T-helper 17 cell (primary cell): ENCODE measurements at regions not wholly inside any gene's neighbourhood (a gene's known extent, or its start where the extent isn't known, plus 50 kb on each side); places are given as distances from the start of the nearest gene placed in this dataset.

Source experiments
- ATAC-seq: fragments of 150-1000 bp; cut with Tn5 transposase; 2 replicates; pipeline ENCODE4 v1.10.0; 2021; ENCODE audit warnings: mild to moderate bottlenecking, moderate library complexity
- DNase-seq, 3 donors: peaks; one replicate each; pipeline versions ENCODE4 v3.0.0 to v3.0.0-alpha.2; 2020 to 2021
- H3K9me3 ChIP-seq: one replicate; pipeline ENCODE4 v1.7.0; 2013; ENCODE audit warnings: low read length, mild to moderate bottlenecking; ENCODE audit not compliant: control insufficient read depth, poor library complexity, severe bottlenecking
- H3K27ac Mint-ChIP-seq: one replicate; pipeline ENCODE4 v1.8.0; 2022; ENCODE audit warnings: mild to moderate bottlenecking, moderate library complexity, mixed read lengths
- H3K27me3 Mint-ChIP-seq: one replicate; pipeline ENCODE4 v1.8.0; 2022; ENCODE audit warnings: mixed read lengths
- H3K36me3 Mint-ChIP-seq: one replicate; pipeline ENCODE4 v1.8.0; 2022; ENCODE audit warnings: low read depth, mixed read lengths
- H3K4me1 Mint-ChIP-seq: one replicate; pipeline ENCODE4 v1.8.0; 2022; ENCODE audit warnings: mild to moderate bottlenecking, mixed read lengths
- H3K4me3 Mint-ChIP-seq: one replicate; pipeline ENCODE4 v1.8.0; 2022; ENCODE audit warnings: mild to moderate bottlenecking, moderate library complexity, mixed read lengths

DNA sequence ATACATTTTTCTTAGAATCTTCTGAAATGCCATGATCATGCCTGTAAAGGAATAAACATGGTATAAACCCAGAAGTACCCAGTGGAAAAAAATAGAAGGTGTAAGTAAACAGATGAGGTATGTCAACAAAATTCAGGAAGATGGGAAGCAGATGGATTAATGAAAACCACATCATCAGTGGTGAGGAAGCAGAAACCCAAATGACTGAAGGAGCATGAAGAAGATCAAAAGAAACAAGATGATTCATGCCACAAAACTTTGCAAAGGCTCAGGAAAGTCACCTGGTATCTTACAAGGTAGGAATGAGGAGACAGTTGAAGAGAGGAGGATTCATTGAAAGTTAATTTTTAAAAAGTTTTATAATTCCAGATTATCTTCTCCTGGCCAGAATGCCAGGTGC, 132.8 kb upstream of the PAPPA start:
- H3K27ac Mint-ChIP-seq = no peak overlapping the region
- DNase-seq (no peak), ATAC-seq (no peak)
- H3K4me1 Mint-ChIP-seq = no peaks in the 10 kb centered on the region
- H3K27me3 Mint-ChIP-seq = no peaks in the 10 kb centered on the region
- no peak overlapping the region for H3K4me3 Mint-ChIP-seq
- no peaks in the 10 kb centered on the region for H3K9me3 ChIP-seq
- H3K36me3 Mint-ChIP-seq = no peaks in the 10 kb centered on the region

DNA sequence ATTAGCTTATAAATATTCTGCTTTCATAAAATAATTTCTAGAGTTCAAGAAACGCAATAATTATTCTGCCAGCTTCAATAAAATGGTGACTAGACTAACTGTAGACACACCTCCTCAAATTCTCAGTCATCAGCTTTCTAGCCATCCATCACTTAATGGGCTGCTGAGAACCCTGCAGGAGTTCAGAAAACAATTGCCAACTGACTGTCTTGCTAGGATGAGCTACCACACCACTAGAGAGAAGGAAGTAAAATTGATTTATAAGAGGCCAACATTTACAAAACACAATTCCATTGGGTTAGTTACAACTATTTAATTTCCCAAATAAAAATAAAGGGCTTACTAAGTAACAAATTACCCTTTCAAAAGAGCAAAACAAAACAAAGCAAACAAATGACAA, 126.5 kb upstream of the PAPPA start:
- Mint-ChIP-seq H3K4me3 (no peak overlapping the region), H3K27me3 (no peaks in the 10 kb centered on the region), H3K4me1 (no peaks in the 10 kb centered on the region), H3K27ac (no peak overlapping the region), H3K36me3 (no peaks in the 10 kb centered on the region)
- DNase-seq (no peak), ATAC-seq (no peak)
- no peaks in the 10 kb centered on the region for H3K9me3 ChIP-seq

DNA sequence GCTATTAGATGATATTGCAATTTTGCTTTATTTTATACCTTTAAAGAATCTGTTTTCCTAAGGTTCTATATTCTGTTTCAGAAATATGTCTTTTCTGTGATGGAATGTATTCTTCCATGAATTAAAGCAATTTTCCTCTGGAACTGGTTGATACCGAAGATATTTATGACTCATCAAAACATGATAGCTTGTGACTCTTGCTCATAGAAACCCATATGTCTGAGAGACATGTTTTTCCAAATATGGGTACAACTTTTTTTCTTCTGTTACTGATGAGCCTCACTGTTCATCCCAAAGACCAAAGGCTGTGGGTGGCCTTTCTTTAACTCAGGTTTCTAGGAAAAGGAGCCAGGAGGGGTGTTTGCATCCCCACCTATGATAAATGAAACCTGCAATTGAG, 126.1 kb upstream of the PAPPA start:
- no peak for ATAC-seq
- Mint-ChIP-seq H3K27me3 (no peaks in the 10 kb centered on the region), H3K36me3 (no peaks in the 10 kb centered on the region), H3K4me1 (no peaks in the 10 kb centered on the region), H3K4me3 (no peak overlapping the region), H3K27ac (no peak overlapping the region)
- DNase-seq = no peak
- no peaks in the 10 kb centered on the region for H3K9me3 ChIP-seq

DNA sequence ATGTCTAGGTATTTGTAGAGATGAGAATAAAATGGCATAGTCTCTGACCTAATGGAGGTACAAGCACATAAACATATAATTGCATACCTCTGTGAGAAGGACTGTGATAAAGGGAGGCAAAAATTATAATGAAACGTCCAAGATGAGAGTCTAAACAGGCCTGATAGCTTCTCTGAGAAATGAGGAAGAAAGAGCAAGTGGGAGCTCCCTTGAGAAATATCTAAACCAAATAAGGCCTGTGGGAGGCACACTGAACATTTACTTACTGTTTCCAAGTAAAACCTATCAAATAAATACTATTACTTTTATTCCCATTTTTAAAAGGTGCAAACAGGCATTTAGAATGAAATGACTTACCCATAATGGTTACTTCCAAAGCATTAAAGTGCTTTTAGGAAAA, 125.6 kb upstream of the PAPPA start:
- no peak overlapping the region for H3K27ac Mint-ChIP-seq
- H3K27me3 Mint-ChIP-seq = no peaks in the 10 kb centered on the region
- no peak for DNase-seq
- ATAC-seq = no peak
- no peaks in the 10 kb centered on the region for H3K36me3 Mint-ChIP-seq
- H3K4me1 Mint-ChIP-seq = no peaks in the 10 kb centered on the region
- no peak overlapping the region for H3K4me3 Mint-ChIP-seq
- no peaks in the 10 kb centered on the region for H3K9me3 ChIP-seq

DNA sequence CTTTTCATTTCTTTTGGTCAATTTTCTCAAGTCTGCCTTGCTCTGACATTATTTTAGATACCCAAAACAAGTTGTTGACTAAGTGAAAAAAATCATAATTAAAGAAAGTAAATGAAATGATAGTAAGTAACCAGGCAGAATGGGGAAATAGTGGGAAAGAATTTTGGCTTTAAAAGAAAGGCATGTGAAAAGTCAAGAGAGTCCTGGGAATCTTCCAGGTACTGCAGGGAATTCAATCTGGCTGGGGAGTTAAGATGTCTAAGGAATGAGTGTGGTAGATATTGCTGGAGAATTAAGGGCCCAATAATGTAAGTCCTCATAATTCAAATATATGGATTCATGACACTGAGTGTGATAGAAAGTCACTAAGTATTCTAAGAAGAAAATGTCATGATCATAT, 123.1 kb upstream of the PAPPA start:
- Mint-ChIP-seq H3K27me3 (no peaks in the 10 kb centered on the region), H3K36me3 (no peaks in the 10 kb centered on the region), H3K4me1 (no peaks in the 10 kb centered on the region), H3K27ac (no peak overlapping the region), H3K4me3 (no peak overlapping the region)
- no peak for DNase-seq
- no peaks in the 10 kb centered on the region for H3K9me3 ChIP-seq
- no peak for ATAC-seq

DNA sequence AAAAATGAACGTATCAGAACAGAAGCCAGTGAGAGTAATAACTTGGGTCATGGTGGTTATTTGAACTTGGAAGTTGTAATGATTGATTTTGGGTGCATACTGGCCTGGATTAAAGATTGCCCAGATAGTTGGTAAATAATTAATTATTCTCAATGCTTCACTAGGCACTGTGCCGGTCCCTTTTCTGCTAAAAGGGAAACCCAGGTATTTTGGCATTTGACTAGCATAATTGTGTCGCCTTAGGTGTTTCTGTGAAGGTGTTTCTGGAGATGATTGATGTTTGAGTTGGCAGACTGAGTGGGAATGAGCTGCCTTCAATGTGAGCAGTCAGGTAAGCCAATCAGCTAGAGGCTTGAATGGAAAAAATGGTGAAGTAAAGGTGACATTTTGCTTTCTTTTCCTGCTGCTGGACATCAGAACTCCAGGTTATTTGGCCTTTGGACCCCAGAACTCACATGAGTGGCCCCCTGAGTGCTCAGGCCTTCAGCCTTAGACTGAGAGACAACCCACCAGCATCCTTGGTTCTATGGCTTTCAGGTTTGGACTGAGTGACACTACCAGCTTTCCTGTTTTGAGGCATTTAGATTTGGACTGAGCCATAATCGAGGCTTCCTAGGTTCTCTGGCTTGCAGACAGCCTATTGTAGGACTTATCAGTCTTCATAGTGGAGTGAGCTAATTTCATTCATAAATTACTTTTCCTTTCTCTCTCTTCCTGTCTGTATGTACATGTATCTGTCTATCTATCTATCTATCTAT, 120.7 kb upstream of the PAPPA start:
- no peak for ATAC-seq

DNA sequence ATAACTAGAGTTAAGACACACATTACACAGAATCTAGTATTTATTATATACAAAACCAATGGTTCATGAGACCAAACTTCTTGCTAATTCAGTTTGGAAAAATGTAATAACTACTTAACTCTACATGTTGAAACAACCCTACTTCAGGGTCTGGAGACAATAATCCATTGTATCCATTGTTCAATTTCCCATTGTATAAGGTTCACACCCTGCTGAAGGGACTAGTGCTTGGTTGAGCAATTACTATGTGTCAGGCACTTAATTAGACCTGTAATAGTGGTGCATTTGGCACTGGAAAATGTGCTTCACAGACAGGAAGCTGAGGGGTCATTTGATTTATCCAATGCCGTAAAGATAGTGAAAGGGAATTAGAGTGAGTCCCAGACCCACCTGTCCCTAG, 114.3 kb upstream of the PAPPA start:
- no peaks in the 10 kb centered on the region for H3K36me3 Mint-ChIP-seq

More for the DNA sequence above, 120.7 kb upstream of the PAPPA start:
- DNase-seq = no peak
- Mint-ChIP-seq H3K27me3 (no peaks in the 10 kb centered on the region), H3K4me1 (no peaks in the 10 kb centered on the region), H3K27ac (no peak overlapping the region), H3K36me3 (no peaks in the 10 kb centered on the region), H3K4me3 (no peak overlapping the region)
- no peaks in the 10 kb centered on the region for H3K9me3 ChIP-seq

GRCh38 chr9:116039893-116040292, 113.7 kb upstream of the PAPPA start:
- Mint-ChIP-seq H3K36me3 (no peaks in the 10 kb centered on the region), H3K27ac (no peak overlapping the region), H3K27me3 (no peaks in the 10 kb centered on the region), H3K4me1 (no peaks in the 10 kb centered on the region), H3K4me3 (no peak overlapping the region)
- H3K9me3 ChIP-seq = no peaks in the 10 kb centered on the region
- DNase-seq (no peak), ATAC-seq (no peak)

More for the DNA sequence above, 114.3 kb upstream of the PAPPA start:
- no peak for DNase-seq
- no peaks in the 10 kb centered on the region for H3K9me3 ChIP-seq
- H3K4me1 Mint-ChIP-seq = no peaks in the 10 kb centered on the region
- no peaks in the 10 kb centered on the region for H3K27me3 Mint-ChIP-seq
- H3K27ac Mint-ChIP-seq = no peak overlapping the region
- no peak for ATAC-seq
- H3K4me3 Mint-ChIP-seq = no peak overlapping the region

- no peaks in the 10 kb centered on the region for H3K9me3 ChIP-seq
- Mint-ChIP-seq H3K27ac (no peak overlapping the region), H3K4me3 (no peak overlapping the region), H3K4me1 (no peaks in the 10 kb centered on the region), H3K27me3 (no peaks in the 10 kb centered on the region), H3K36me3 (no peaks in the 10 kb centered on the region)
- no peak for ATAC-seq
- DNase-seq = no peak
Observed at GRCh38 chr9:116042321-116042720, 111.3 kb upstream of the PAPPA start.

DNA sequence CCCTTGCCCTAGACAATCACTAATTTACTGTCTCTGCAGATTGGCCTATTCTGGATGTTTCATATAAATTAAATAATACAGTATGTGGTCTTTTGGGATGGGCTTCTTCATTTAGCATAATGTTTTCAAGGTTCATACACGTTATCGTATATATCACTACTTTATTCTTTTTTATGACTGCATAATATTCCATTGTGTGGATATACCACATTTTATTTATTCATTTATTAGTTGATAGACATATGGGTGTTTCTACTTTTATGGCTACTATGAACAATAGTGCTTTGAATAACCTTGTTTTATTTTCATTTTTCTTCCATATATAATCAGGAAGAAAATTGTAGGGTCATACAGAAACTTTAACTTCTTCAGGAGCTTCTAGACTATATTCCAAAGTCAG, 108.5 kb upstream of the PAPPA start:
- Mint-ChIP-seq H3K27me3 (no peaks in the 10 kb centered on the region), H3K4me1 (no peaks in the 10 kb centered on the region), H3K4me3 (no peak overlapping the region)

DNA sequence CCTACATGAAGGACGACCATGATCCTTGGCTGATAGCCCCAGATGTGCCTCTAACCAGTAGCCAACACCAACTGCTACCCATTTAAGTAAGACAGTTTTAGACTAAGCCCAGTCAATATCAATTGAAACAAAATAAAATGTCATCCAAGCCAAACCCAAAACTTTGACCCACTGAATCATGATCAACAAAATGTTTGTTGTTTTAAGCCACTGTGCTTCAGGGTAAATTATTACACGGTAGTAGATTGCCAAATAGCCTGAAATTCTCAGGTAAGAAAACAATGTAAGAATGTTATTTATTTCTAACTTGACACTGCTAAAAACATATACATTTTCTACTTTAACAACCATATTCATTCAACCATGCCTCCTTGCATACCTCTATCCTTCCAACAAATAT, 105.5 kb upstream of the PAPPA start:
- ATAC-seq = no peak
- H3K27me3 Mint-ChIP-seq = no peaks in the 10 kb centered on the region
- no peaks in the 10 kb centered on the region for H3K4me1 Mint-ChIP-seq
- H3K9me3 ChIP-seq = no peaks in the 10 kb centered on the region
- H3K36me3 Mint-ChIP-seq = no peaks in the 10 kb centered on the region
- no peak for DNase-seq
- no peak overlapping the region for H3K4me3 Mint-ChIP-seq
- no peak overlapping the region for H3K27ac Mint-ChIP-seq

More for the DNA sequence above, 108.5 kb upstream of the PAPPA start:
- DNase-seq (no peak), ATAC-seq (no peak)
- Mint-ChIP-seq H3K27ac (no peak overlapping the region), H3K36me3 (no peaks in the 10 kb centered on the region)
- H3K9me3 ChIP-seq = no peaks in the 10 kb centered on the region

- ATAC-seq = no peak
- no peaks in the 10 kb centered on the region for H3K36me3 Mint-ChIP-seq
- H3K27me3 Mint-ChIP-seq = no peaks in the 10 kb centered on the region
- H3K9me3 ChIP-seq = no peaks in the 10 kb centered on the region
- no peak overlapping the region for H3K27ac Mint-ChIP-seq
- no peak for DNase-seq
- H3K4me3 Mint-ChIP-seq = no peak overlapping the region
- H3K4me1 Mint-ChIP-seq = no peaks in the 10 kb centered on the region
Observed at GRCh38 chr9:116049456-116049855, 104.1 kb upstream of the PAPPA start.

DNA sequence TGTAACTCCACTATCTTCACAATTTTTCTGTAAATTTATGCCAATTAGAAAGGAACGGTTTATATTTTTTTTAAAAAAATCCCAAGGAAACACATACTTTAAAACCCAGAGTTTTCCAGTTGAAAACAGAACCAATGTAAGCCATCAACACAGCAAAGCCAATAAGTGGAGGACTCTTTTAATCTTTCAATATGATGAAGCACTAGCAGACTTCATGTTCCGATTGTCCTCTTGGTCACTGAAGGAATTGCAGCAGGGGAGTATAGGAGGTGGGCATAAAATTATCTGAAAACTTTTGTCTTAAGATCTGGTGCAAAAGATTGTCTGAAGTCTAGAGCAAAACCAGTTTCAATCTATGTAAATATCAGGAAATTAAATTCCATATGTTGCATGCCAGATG, 102.1 kb upstream of the PAPPA start:
- Mint-ChIP-seq H3K4me3 (no peak overlapping the region), H3K36me3 (no peaks in the 10 kb centered on the region), H3K4me1 (no peaks in the 10 kb centered on the region), H3K27me3 (no peaks in the 10 kb centered on the region), H3K27ac (no peak overlapping the region)
- DNase-seq (no peak), ATAC-seq (no peak)
- no peaks in the 10 kb centered on the region for H3K9me3 ChIP-seq

DNA sequence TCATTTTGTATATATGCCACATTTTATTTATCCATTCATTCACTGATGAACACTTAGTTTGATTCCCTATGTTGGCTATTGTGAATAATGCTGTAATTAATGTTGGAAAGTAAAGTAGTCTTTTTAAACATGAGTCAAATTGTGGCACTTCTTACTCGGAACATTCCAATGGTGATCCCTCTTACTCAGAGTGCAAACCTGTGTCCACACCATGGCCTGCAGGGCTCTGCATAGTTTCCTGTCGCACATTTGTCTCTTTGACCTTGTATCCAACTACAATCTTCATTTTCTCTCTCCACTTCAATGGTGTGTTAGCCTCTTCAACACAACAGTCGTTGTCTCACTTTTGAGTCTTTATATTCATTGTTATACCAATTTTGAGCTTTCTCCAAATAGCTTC, 98.1 kb upstream of the PAPPA start:
- Mint-ChIP-seq H3K4me1 (no peaks in the 10 kb centered on the region), H3K27me3 (no peaks in the 10 kb centered on the region), H3K27ac (no peak overlapping the region), H3K36me3 (no peaks in the 10 kb centered on the region), H3K4me3 (no peak overlapping the region)
- ATAC-seq = no peak
- no peak for DNase-seq
- no peaks in the 10 kb centered on the region for H3K9me3 ChIP-seq
